ENCODE measurements at regions not wholly inside any gene's neighbourhood (a gene's known extent, or its start where the extent isn't known, plus 50 kb on each side); places are given as distances from the start of the nearest gene placed in this dataset.

GRCh38 chr1:243910607-243911006 is 60.6 kb upstream of the AKT3 start:
- Mint-ChIP-seq H3K27me3 (peaks cover 8% of the 10 kb centered on the region), H3K4me3 (no peak overlapping the region)

GRCh38 chr1:243903895-243904294 is 53.9 kb upstream of the AKT3 start:
- Mint-ChIP-seq H3K36me3 (no peaks in the 10 kb centered on the region), H3K27me3 (peaks cover 11% of the 10 kb centered on the region), H3K4me3 (no peak overlapping the region), H3K27ac (no peak overlapping the region), H3K9me3 (ENCODE audit: low read depth) (no peaks in the 10 kb centered on the region), H3K4me1 (ENCODE audit: low read depth) (no peaks in the 10 kb centered on the region)

More at GRCh38 chr1:243910607-243911006, 60.6 kb upstream of the AKT3 start:
- no peaks in the 10 kb centered on the region for H3K4me1 Mint-ChIP-seq (ENCODE audit: low read depth)
- H3K9me3 Mint-ChIP-seq (ENCODE audit: low read depth) = no peaks in the 10 kb centered on the region
- no peaks in the 10 kb centered on the region for H3K36me3 Mint-ChIP-seq
- no peak overlapping the region for H3K27ac Mint-ChIP-seq

- no peaks in the 10 kb centered on the region for H3K9me3 Mint-ChIP-seq (ENCODE audit: low read depth)
- no peak overlapping the region for H3K4me3 Mint-ChIP-seq
- no peaks in the 10 kb centered on the region for H3K36me3 Mint-ChIP-seq
- H3K4me1 Mint-ChIP-seq (ENCODE audit: low read depth) = no peaks in the 10 kb centered on the region
- H3K27me3 Mint-ChIP-seq = peaks cover 11% of the 10 kb centered on the region
- H3K27ac Mint-ChIP-seq = no peak overlapping the region
These were observed 53.0 kb upstream of the AKT3 start for GRCh38 chr1:243903041-243903440.

GRCh38 chr1:243902100-243902499 is 52.1 kb upstream of the AKT3 start:
- Mint-ChIP-seq H3K9me3 (ENCODE audit: low read depth) (no peaks in the 10 kb centered on the region), H3K27me3 (peaks cover 11% of the 10 kb centered on the region), H3K4me3 (no peak overlapping the region), H3K36me3 (no peaks in the 10 kb centered on the region), H3K4me1 (ENCODE audit: low read depth) (no peaks in the 10 kb centered on the region), H3K27ac (no peak overlapping the region)
